ENCODE measurements at regions not wholly inside any gene's neighbourhood (a gene's known extent, or its start where the extent isn't known, plus 50 kb on each side); places are given as distances from the start of the nearest gene placed in this dataset.

DNA sequence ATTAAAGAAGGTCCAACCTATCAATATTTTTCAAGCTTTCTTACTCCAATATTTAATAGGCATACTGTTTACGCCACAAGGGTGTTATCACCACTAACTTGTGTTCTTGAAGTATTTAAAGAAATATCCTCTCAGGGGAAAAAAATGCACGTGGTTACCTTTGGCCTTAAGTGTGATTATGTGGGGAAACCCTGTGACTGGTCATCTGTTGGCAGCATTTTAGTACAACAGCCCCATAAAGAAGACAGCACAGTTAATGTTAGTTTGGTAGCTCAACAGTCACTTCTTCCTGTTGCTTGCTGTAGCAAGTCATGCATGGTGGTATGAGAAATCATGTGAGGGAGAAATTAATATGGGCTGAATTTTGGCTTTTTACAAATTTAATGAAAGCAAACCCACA is 1021.5 kb upstream of the TMEM132C start:
- TF ChIP-seq, protein P1, sequence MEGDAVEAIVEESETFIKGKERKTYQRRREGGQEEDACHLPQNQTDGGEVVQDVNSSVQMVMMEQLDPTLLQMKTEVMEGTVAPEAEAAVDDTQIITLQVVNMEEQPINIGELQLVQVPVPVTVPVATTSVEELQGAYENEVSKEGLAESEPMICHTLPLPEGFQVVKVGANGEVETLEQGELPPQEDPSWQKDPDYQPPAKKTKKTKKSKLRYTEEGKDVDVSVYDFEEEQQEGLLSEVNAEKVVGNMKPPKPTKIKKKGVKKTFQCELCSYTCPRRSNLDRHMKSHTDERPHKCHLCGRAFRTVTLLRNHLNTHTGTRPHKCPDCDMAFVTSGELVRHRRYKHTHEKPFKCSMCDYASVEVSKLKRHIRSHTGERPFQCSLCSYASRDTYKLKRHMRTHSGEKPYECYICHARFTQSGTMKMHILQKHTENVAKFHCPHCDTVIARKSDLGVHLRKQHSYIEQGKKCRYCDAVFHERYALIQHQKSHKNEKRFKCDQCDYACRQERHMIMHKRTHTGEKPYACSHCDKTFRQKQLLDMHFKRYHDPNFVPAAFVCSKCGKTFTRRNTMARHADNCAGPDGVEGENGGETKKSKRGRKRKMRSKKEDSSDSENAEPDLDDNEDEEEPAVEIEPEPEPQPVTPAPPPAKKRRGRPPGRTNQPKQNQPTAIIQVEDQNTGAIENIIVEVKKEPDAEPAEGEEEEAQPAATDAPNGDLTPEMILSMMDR (IDR thresholded peaks at IDR 0.05; ENCODE audit: control extremely low read depth, extremely low read depth): no peak
- Histone ChIP-seq H3K27me3 (ENCODE audit: control insufficient read depth in 3 of 3, insufficient read depth in 3 of 3, low read length in 2 of 3) (no peaks in the 10 kb centered on the region), H3K4me1 (ENCODE audit: control insufficient read depth in 5 of 5, insufficient read depth in 5 of 5, low read length in 5 of 5) (no peaks in the 10 kb centered on the region), H3K4me3 (no peak overlapping the region), H3K27ac (ENCODE audit: low read depth in 1 of 2, low read length in 1 of 2) (no peak overlapping the region), H3K9ac (ENCODE audit: insufficient read depth in 1 of 2, low read length in 2 of 2) (no peak overlapping the region), H3K9me3 (ENCODE audit: control insufficient read depth in 4 of 4, insufficient read depth in 3 of 4, low read length in 3 of 4) (peaks cover 0 to 3% (median 0%) of the 10 kb centered on the region in 4 donors), H3K36me3 (ENCODE audit: control insufficient read depth in 4 of 4, insufficient read depth in 4 of 4, low read length in 4 of 4) (no peaks in the 10 kb centered on the region)
- ATAC-seq (ENCODE audit: insufficient read depth, low FRiP score): no peak
- DNase-seq: no peak
- WGBS, 2 donors: 46 to 61% methylated on average over 2 of the region's 2 CpGs

DNA sequence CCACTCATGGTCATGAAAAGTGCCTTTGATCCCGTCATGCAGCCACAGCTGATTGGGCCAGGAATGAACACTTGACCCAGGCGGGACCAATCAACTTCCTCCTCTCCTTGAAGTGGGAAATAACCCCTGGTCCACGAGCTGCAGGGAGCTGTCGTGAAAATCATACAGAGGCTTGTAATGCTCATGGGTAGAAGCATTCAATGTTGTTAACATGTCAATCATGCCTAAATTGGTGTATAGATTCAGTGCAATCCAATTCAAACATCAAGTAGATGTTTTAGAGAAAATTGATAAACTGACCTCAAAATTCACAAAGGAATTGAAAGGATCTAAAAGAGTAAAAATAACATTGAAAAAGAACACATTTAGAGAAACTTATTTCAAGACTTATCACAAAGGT is 1019.0 kb upstream of the TMEM132C start:
- DNase-seq (no peak), ATAC-seq (ENCODE audit: insufficient read depth, low FRiP score) (no peak)
- Histone ChIP-seq H3K4me1 (ENCODE audit: control insufficient read depth in 5 of 5, insufficient read depth in 5 of 5, low read length in 5 of 5) (no peaks in the 10 kb centered on the region), H3K9ac (ENCODE audit: insufficient read depth in 1 of 2, low read length in 2 of 2) (no peak overlapping the region), H3K36me3 (ENCODE audit: control insufficient read depth in 4 of 4, insufficient read depth in 4 of 4, low read length in 4 of 4) (no peaks in the 10 kb centered on the region), H3K4me3 (no peak overlapping the region), H3K27ac (ENCODE audit: low read depth in 1 of 2, low read length in 1 of 2) (no peak overlapping the region), H3K9me3 (ENCODE audit: control insufficient read depth in 4 of 4, insufficient read depth in 3 of 4, low read length in 3 of 4) (peaks cover 0 to 2% (median 0%) of the 10 kb centered on the region in 4 donors), H3K27me3 (ENCODE audit: control insufficient read depth in 3 of 3, insufficient read depth in 3 of 3, low read length in 2 of 3) (no peaks in the 10 kb centered on the region)
- 67 to 77% methylated on average over 4 of the region's 4 CpGs for WGBS, 2 donors
- TF ChIP-seq, protein P1 (IDR thresholded peaks at IDR 0.05; ENCODE audit: control extremely low read depth, extremely low read depth): no peak

DNA sequence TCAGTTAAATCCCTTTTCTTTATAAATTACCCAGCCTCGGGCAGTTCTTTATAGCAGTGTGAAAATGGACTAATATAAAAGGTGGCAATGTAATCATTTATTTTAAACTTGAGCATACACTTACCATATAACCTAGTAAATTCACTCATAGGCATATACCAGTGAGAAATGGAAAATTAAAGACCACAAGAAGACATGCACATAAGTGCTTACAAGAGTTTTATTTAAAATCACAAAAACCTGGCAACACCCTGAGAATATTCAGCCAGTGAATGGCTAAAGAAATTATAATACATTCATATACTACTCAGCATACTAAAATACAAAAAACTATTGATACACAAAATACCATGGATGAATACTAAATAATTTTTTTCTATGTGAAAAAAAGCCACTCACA is 1017.5 kb upstream of the TMEM132C start:
- Histone ChIP-seq H3K27ac (ENCODE audit: low read depth in 1 of 2, low read length in 1 of 2) (no peak overlapping the region), H3K4me3 (no peak overlapping the region), H3K9ac (ENCODE audit: insufficient read depth in 1 of 2, low read length in 2 of 2) (no peak overlapping the region), H3K27me3 (ENCODE audit: control insufficient read depth in 3 of 3, insufficient read depth in 3 of 3, low read length in 2 of 3) (no peaks in the 10 kb centered on the region), H3K36me3 (ENCODE audit: control insufficient read depth in 4 of 4, insufficient read depth in 4 of 4, low read length in 4 of 4) (no peaks in the 10 kb centered on the region), H3K4me1 (ENCODE audit: control insufficient read depth in 5 of 5, insufficient read depth in 5 of 5, low read length in 5 of 5) (no peaks in the 10 kb centered on the region), H3K9me3 (ENCODE audit: control insufficient read depth in 4 of 4, insufficient read depth in 3 of 4, low read length in 3 of 4) (no peaks in the 10 kb centered on the region)
- ATAC-seq (ENCODE audit: insufficient read depth, low FRiP score): no peak
- TF ChIP-seq, protein P1 (IDR thresholded peaks at IDR 0.05; ENCODE audit: control extremely low read depth, extremely low read depth): no peak
- DNase-seq: no peak
- WGBS, 2 donors: 63 to 77% methylated on average over 1 of the region's 1 CpG

DNA sequence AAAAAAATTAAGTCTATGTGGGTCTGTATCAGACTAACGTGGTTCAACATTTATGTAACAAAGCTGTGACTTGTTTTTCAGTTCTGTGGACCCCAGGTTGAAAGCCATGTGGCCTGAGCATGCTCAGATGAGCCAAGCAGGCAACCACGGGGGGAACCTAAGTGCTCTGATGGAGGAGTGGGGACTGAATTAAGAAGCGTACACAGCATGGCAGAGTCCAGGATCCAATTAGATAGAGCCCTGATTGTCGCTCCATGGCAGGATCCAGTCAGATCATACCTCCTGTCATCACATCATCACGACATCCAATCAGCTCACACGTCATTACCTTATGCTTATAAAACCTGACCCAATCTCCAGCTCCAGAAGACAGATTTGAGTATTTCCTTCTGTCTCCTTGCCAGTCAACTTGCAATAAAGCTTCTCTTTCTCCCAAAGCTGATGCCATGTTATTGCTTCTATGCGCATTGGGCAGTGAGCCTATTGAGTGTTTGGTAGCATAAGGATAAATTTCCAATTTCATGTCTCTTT is 1013.1 kb upstream of the TMEM132C start:
- no peaks in the 10 kb centered on the region for H3K4me1 ChIP-seq (ENCODE audit: control insufficient read depth in 5 of 5, insufficient read depth in 5 of 5, low read length in 5 of 5)
- WGBS, 2 donors: 85 to 87% methylated on average over 7 of the region's 7 CpGs
- no peaks in the 10 kb centered on the region for H3K27me3 ChIP-seq (ENCODE audit: control insufficient read depth in 3 of 3, insufficient read depth in 3 of 3, low read length in 2 of 3)
- DNase-seq: no peak
- ATAC-seq (ENCODE audit: insufficient read depth, low FRiP score): no peak
- H3K36me3 ChIP-seq (ENCODE audit: control insufficient read depth in 4 of 4, insufficient read depth in 4 of 4, low read length in 4 of 4): no peaks in the 10 kb centered on the region
- no peak overlapping the region for H3K4me3 ChIP-seq
- no peak overlapping the region for H3K27ac ChIP-seq (ENCODE audit: low read depth in 1 of 2, low read length in 1 of 2)
- H3K9ac ChIP-seq (ENCODE audit: insufficient read depth in 1 of 2, low read length in 2 of 2): no peak overlapping the region
- TF ChIP-seq, protein P1 (IDR thresholded peaks at IDR 0.05; ENCODE audit: control extremely low read depth, extremely low read depth): no peak
- H3K9me3 ChIP-seq (ENCODE audit: control insufficient read depth in 4 of 4, insufficient read depth in 3 of 4, low read length in 3 of 4): no peaks in the 10 kb centered on the region
